HG03558 (cell line): ENCODE measurements at regions not wholly inside any gene's neighbourhood (a gene's known extent, or its start where the extent isn't known, plus 50 kb on each side); places are given as distances from the start of the nearest gene placed in this dataset.

Experiments
- ATAC-seq: cut with Tn5 transposase; IDR thresholded peaks from one replicate; pipeline ENCODE4 v1.9.1; 2021; ENCODE audit warnings: moderate number of reproducible peaks; ENCODE audit not compliant: unreplicated experiment; ENCODE audit errors: extremely low read depth

GRCh38 chr6:66838764-66839163 lies 1131.7 kb upstream of the EYS start:
- no peak for ATAC-seq

- no peak for ATAC-seq
These were observed 1118.5 kb upstream of the EYS start for GRCh38 chr6:66825539-66825938.

GRCh38 chr6:66814156-66814555 lies 1107.1 kb upstream of the EYS start:
- no peak for ATAC-seq

- no peak for ATAC-seq
These were observed 1101.7 kb upstream of the EYS start for GRCh38 chr6:66808771-66809170.

- ATAC-seq, result no peak
These were observed 1090.0 kb upstream of the EYS start for GRCh38 chr6:66796987-66797386.

- no peak for ATAC-seq
These were observed 1081.6 kb upstream of the EYS start for GRCh38 chr6:66788579-66788978.

GRCh38 chr6:66772800-66773199 lies 1065.8 kb upstream of the EYS start:
- ATAC-seq, result no peak

- no peak for ATAC-seq
These were observed 1064.6 kb upstream of the EYS start for GRCh38 chr6:66771626-66772025.

- ATAC-seq, result no peak
These were observed 1044.6 kb upstream of the EYS start for GRCh38 chr6:66751630-66752029.

- no peak for ATAC-seq
These were observed 1033.3 kb upstream of the EYS start for GRCh38 chr6:66740346-66740745.

- no peak for ATAC-seq
These were observed 1028.3 kb upstream of the EYS start for GRCh38 chr6:66735106-66735890.

GRCh38 chr6:66731310-66731709 lies 1024.3 kb upstream of the EYS start:
- ATAC-seq, result no peak

- ATAC-seq, result no peak
These were observed 1018.6 kb upstream of the EYS start for GRCh38 chr6:66725670-66726069.

GRCh38 chr6:66717801-66718200 lies 1010.8 kb upstream of the EYS start:
- ATAC-seq, result no peak

GRCh38 chr6:66699385-66699784 lies 992.4 kb upstream of the EYS start:
- ATAC-seq, result no peak

- no peak for ATAC-seq
These were observed 982.6 kb upstream of the EYS start for GRCh38 chr6:66689608-66690007.

- no peak for ATAC-seq
These were observed 980.6 kb upstream of the EYS start for GRCh38 chr6:66687611-66688140.

- no peak for ATAC-seq
These were observed 968.9 kb upstream of the EYS start for GRCh38 chr6:66675906-66676305.

- no peak for ATAC-seq
These were observed 957.1 kb upstream of the EYS start for GRCh38 chr6:66664112-66664511.

GRCh38 chr6:66662721-66663507 lies 955.9 kb upstream of the EYS start:
- ATAC-seq, result no peak

- no peak for ATAC-seq
These were observed 955.2 kb upstream of the EYS start for GRCh38 chr6:66662196-66662595.
